GM18508 (cell line): ENCODE measurements at regions not wholly inside any gene's neighbourhood (a gene's known extent, or its start where the extent isn't known, plus 50 kb on each side); places are given as distances from the start of the nearest gene placed in this dataset.
"Not testable (repeated sequence)": the region's sequence is repeated elsewhere in the genome, so short reads cannot be mapped to it uniquely, and the experiment has no call there.

ENCODE experiments used
- ATAC-seq: cut with Tn5 transposase; IDR thresholded peaks from one replicate; pipeline ENCODE4 v1.9.1; 2021; ENCODE audit warnings: moderate number of reproducible peaks; ENCODE audit not compliant: insufficient read depth, unreplicated experiment

DNA sequence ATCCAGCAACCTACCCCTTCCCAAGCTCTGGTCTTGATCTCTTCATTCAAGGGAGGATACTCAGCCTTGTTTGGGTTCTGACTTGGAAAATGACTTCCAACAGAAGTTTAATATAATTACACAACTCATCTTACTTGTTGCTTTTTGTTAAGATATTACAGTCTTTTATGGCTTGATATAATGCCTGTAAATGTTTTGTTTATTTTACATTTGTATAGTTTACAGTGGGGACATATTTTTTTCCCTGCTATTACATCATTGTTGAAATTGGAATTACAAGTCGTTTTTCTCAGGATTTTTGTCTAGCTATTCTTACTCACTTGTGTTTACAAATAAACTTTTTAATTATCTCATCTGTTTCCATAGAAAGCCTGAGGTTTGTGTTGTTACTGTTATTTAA is 436.0 kb downstream of the CNTNAP4 start:
- no peak for ATAC-seq

GRCh38 chr16:76716251-76716650 is 439.1 kb downstream of the CNTNAP4 start:
- not testable (repeated sequence) for ATAC-seq

- no peak for ATAC-seq
These were observed 447.0 kb downstream of the CNTNAP4 start for GRCh38 chr16:76724181-76724580.

- ATAC-seq: no peak
These were observed 452.3 kb downstream of the CNTNAP4 start for GRCh38 chr16:76729525-76729924.

DNA sequence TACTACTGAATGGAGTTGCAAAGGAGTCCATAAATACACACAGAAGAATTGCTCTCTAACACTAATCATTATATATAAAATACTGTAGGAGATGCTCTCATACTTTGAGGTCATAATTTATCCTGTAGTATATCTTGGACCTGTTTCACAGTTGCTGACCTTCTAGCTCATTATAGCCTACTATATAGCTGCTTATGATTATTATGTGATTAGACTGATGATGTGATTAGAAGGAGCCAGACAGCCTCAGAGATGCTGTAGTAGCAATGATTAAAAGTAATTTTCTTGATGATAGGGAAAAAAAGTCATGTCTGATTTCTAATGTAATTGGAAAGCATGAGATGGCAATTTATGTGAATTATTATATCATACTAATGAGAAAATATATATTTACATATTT is 455.7 kb downstream of the CNTNAP4 start:
- ATAC-seq: no peak

GRCh38 chr16:76741623-76742022 is 449.4 kb upstream of the MON1B start:
- ATAC-seq: no peak

GRCh38 chr16:76748461-76749348 is 442.3 kb upstream of the MON1B start:
- ATAC-seq: no peak

DNA sequence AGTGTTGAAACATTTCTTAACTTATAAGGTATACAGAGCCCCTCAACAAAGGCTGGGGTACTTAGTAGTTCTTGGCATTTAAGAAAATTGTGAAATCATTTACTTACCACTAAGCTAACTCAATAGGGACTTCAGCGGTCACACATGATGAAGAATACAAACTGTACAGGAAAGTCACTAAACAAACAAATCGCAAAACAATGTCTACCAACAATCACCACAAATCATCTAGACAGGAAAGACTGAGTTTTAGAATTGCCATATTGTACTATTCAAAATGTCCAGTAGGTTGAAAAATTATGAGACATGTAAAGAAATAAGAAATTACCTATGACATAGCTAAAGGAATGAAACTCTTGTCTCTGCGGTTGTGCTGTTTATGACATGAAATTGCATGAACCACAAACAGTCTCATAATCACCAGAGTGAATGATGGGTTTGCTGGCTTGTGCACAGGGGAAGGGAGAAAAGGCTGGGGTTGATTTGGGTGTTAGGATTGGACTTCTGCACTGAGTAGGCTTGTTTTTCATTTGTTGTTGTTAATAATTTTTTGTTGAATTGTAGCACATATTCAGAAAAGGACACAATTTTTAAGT is 441.1 kb upstream of the MON1B start:
- no peak for ATAC-seq

DNA sequence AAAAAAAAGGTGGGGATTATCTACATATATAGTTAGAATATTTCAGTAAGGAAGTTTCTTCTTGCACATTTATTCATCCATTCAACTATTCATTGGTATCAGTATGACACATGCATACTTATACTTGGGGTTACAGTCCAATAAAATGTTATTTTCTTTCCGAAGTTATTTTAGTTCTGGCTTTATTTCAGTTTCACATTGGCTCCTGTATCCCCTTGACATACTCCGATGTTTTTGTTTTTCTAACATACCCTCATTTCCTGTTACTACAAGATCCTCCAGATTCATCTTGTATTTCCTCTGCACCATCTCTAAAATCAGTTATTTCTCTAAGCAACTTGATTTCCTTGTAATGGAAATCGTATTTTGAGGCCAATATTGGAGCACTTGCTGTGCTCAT is 435.5 kb upstream of the MON1B start:
- no peak for ATAC-seq

GRCh38 chr16:76756423-76756822 is 434.6 kb upstream of the MON1B start:
- no peak for ATAC-seq

- no peak for ATAC-seq
These were observed 434.0 kb upstream of the MON1B start for GRCh38 chr16:76756951-76757350.

- no peak for ATAC-seq
These were observed 424.5 kb upstream of the MON1B start for GRCh38 chr16:76766538-76766937.

- ATAC-seq: no peak
These were observed 422.7 kb upstream of the MON1B start for GRCh38 chr16:76768316-76768715.

DNA sequence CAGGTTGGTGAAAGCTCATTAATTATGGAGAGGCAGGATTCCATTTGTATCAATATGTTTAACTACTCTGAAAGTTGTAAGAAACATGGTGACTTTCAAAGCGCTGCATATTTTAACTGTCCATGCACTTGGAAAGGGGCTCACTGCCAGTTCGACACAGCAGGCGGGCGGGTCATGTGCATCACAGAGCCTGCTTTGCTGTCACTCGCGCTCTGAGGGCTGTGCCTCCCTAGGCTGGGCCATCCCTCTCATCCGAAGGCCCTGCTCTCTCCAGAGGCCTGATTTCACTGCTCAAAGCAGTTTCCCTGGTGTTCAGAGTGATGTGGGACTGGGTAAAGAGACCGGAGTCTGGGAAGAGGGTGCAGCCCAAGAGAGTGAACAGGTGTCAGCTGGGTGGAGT is 422.0 kb upstream of the MON1B start:
- no peak for ATAC-seq

DNA sequence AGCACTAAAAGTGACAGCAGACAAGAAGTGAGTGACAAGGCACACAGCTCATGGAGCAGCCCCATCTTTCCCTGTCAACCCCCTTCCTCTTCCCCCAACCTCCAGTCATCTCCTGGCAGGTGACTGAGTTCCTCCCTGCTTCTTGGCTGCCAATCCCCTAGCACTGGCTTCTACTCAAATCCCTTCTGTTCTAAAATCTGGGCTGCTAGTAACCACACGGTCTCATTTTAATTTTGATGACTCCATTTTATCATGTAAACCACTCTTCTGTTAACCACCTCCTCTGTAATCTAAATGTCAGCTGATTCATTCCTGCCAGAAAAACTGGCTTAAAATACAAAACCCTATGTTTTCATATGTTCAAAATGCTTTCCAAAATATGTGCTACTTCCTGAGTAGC is 419.8 kb upstream of the MON1B start:
- ATAC-seq: no peak

- ATAC-seq: no peak
These were observed 413.1 kb upstream of the MON1B start for GRCh38 chr16:76777721-76778465.

- no peak for ATAC-seq
These were observed 410.4 kb upstream of the MON1B start for GRCh38 chr16:76780556-76780955.

DNA sequence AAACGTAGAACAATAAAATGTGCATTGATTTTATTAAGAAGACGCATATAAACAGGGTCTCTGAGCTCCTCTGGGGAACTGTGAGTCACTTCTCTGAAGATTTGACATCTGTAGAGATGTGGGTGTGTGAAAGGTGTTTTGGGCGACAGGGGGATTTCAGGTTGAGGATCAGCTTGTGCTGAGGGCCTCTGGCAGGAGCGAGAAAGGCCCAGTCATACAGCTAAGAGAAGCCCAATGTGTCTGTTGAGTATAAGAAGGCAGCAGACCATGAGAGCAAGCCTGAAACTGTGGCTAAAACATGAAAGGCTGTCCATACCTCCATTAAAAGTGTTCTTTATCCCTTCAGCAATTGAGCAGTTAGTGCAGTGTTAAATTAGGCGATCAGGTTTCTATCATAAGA is 406.5 kb upstream of the MON1B start:
- ATAC-seq: no peak

GRCh38 chr16:76787394-76787793 is 403.6 kb upstream of the MON1B start:
- ATAC-seq: no peak

- no peak for ATAC-seq
These were observed 399.8 kb upstream of the MON1B start for GRCh38 chr16:76791151-76791550.

- ATAC-seq: no peak
These were observed 394.6 kb upstream of the MON1B start for GRCh38 chr16:76796416-76796815.
